22Rv1 (cell line): ENCODE measurements at regions not wholly inside any gene's neighbourhood (a gene's known extent, or its start where the extent isn't known, plus 50 kb on each side); places are given as distances from the start of the nearest gene placed in this dataset.
"Not testable (repeated sequence)": the region's sequence is repeated elsewhere in the genome, so short reads cannot be mapped to it uniquely, and the experiment has no call there.

Experiments
- H3K27ac ChIP-seq: fragments of 450-650 bp; 2 replicates; pipeline ENCODE4 v1.5.1; 2017
- CTCF ChIP-seq: fragments of 450-650 bp; IDR thresholded peaks from 2 replicates; pipeline ENCODE4 v1.5.1; 2017; ENCODE audit warnings: mild to moderate bottlenecking
- ZFX ChIP-seq: fragments of 450-650 bp; IDR thresholded peaks from 2 replicates; pipeline ENCODE4 v1.6.1; 2017; ENCODE audit warnings: antibody characterized with exemption, borderline replicate concordance

GRCh38 chr18:41873730-41874129 lies 81.3 kb upstream of the PIK3C3 start:
- H3K27ac ChIP-seq = no peak overlapping the region
- TF ChIP-seq ZFX = no peak
- TF ChIP-seq CTCF = no peak

GRCh38 chr18:41872206-41872605 lies 82.8 kb upstream of the PIK3C3 start:
- H3K27ac ChIP-seq = no peak overlapping the region
- no peak for TF ChIP-seq CTCF

- H3K27ac ChIP-seq = no peak overlapping the region
- TF ChIP-seq CTCF = no peak
- no peak for TF ChIP-seq ZFX
Observed at GRCh38 chr18:41871229-41872000, 83.6 kb upstream of the PIK3C3 start.

- no peak overlapping the region for H3K27ac ChIP-seq
- TF ChIP-seq CTCF (no peak), ZFX (no peak)
Observed at GRCh38 chr18:41870817-41871216, 84.2 kb upstream of the PIK3C3 start.

GRCh38 chr18:41870191-41870590 lies 84.8 kb upstream of the PIK3C3 start:
- TF ChIP-seq ZFX = no peak
- no peak for TF ChIP-seq CTCF
- no peak overlapping the region for H3K27ac ChIP-seq

GRCh38 chr18:41865796-41866195 lies 89.2 kb upstream of the PIK3C3 start:
- not testable (repeated sequence) for H3K27ac ChIP-seq

- no peak for TF ChIP-seq ZFX
- TF ChIP-seq CTCF = no peak
- no peak overlapping the region for H3K27ac ChIP-seq
Observed at GRCh38 chr18:41864216-41864615, 90.8 kb upstream of the PIK3C3 start.

- TF ChIP-seq ZFX = no peak
- no peak for TF ChIP-seq CTCF
Observed at GRCh38 chr18:41862921-41863320, 92.1 kb upstream of the PIK3C3 start.

More at GRCh38 chr18:41862921-41863320, 92.1 kb upstream of the PIK3C3 start:
- no peak overlapping the region for H3K27ac ChIP-seq
